T-helper 2 cell treated with Interferon-gamma antibody and Interleukin-4, amounts not matched to agents 5 μg/mL and 100 μg/mL, for 36 hours (primary cell): ENCODE measurements at regions not wholly inside any gene's neighbourhood (a gene's known extent, or its start where the extent isn't known, plus 50 kb on each side); places are given as distances from the start of the nearest gene placed in this dataset.

Experiments
- DNase-seq: peaks from one replicate; pipeline ENCODE4 v3.0.0; 2021; ENCODE audit warnings: low spot score
- H3K27ac Mint-ChIP-seq: one replicate; pipeline ENCODE4 v1.8.0; 2021; ENCODE audit warnings: mild to moderate bottlenecking, mixed read lengths
- H3K27me3 Mint-ChIP-seq: one replicate; pipeline ENCODE4 v1.8.0; 2021; ENCODE audit warnings: low read depth, mixed read lengths
- H3K36me3 Mint-ChIP-seq: one replicate; pipeline ENCODE4 v1.8.0; 2021; ENCODE audit warnings: low read depth, mixed read lengths
- H3K4me1 Mint-ChIP-seq: one replicate; pipeline ENCODE4 v1.8.0; 2021; ENCODE audit warnings: low read depth, mixed read lengths
- H3K4me3 Mint-ChIP-seq: one replicate; pipeline ENCODE4 v1.8.0; 2022; ENCODE audit warnings: mild to moderate bottlenecking, moderate library complexity, mixed read lengths
- H3K9me3 Mint-ChIP-seq: one replicate; pipeline ENCODE4 v1.8.0; 2021; ENCODE audit warnings: mixed read lengths

GRCh38 chr11:28547321-28547741 lies 439.1 kb downstream of the METTL15 start:
- Mint-ChIP-seq H3K4me1 (no peaks in the 10 kb centered on the region), H3K9me3 (no peaks in the 10 kb centered on the region)

DNA sequence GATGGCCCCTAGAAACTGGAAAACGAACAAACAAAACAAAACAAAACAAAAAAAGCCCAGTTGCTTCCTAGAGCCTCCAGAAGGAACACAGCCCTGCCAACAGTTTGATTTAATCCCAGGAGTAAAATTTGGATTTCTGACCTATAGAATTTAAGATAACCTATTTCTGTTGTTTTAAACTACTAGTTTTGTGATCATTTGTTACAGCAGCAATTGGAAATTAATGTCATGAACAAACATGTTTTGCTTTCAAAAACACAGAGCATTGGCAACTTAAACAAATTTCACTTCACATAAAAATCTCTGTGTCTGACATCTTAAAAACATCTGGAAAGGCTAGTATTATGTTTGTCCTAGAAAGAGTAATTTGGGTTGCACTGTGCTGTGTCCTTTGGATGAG lies 437.3 kb downstream of the METTL15 start:
- no peaks in the 10 kb centered on the region for H3K27me3 Mint-ChIP-seq
- DNase-seq, result no peak
- no peak overlapping the region for H3K27ac Mint-ChIP-seq
- H3K4me1 Mint-ChIP-seq, result no peaks in the 10 kb centered on the region
- no peak overlapping the region for H3K4me3 Mint-ChIP-seq
- no peaks in the 10 kb centered on the region for H3K9me3 Mint-ChIP-seq
- H3K36me3 Mint-ChIP-seq, result no peaks in the 10 kb centered on the region

More at GRCh38 chr11:28547321-28547741, 439.1 kb downstream of the METTL15 start:
- Mint-ChIP-seq H3K27me3 (no peaks in the 10 kb centered on the region), H3K36me3 (no peaks in the 10 kb centered on the region), H3K27ac (no peak overlapping the region), H3K4me3 (no peak overlapping the region)
- DNase-seq, result no peak

GRCh38 chr11:28542561-28542960 lies 434.4 kb downstream of the METTL15 start:
- Mint-ChIP-seq H3K4me3 (no peak overlapping the region), H3K9me3 (no peaks in the 10 kb centered on the region), H3K27ac (no peak overlapping the region), H3K4me1 (no peaks in the 10 kb centered on the region), H3K36me3 (no peaks in the 10 kb centered on the region), H3K27me3 (no peaks in the 10 kb centered on the region)
- DNase-seq, result no peak

DNA sequence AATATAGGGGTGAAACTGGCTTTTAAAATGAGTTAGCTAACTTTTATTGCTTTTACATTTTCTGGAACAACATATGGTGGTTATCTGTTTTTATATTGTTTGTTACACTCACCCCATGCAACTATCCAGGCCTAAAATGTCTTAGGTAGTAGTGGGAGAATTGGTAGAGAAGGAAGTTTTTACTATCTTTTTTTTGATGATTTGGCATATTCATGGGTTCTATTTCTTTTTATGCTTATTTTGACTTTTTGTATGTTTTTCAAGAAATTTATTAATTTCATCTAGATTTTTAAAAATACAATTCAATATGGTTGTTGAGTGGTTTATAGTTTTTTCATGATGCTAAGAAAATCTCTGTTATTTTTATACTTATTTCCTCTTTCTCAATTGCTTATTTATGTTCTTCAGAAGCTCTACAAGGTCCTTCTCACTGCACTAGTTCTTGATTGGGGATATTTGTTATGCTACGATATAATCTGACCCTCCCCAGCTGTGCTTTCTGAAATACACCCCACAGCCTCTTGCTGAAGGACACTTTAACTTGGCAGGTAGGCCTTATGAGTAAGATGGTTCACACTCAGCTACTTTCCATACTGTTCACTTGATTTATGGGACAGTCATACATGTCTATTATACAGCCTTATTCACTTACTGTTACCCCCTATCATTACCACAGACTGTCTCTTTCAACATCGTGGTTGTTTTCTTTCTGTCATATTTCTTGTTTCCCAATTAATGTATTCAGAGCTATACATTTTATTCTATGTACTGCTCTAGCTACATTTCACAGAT lies 431.2 kb downstream of the METTL15 start:
- Mint-ChIP-seq H3K4me1 (no peaks in the 10 kb centered on the region), H3K4me3 (no peak overlapping the region), H3K27ac (no peak overlapping the region), H3K9me3 (no peaks in the 10 kb centered on the region), H3K27me3 (no peaks in the 10 kb centered on the region), H3K36me3 (no peaks in the 10 kb centered on the region)
- DNase-seq, result no peak

- Mint-ChIP-seq H3K27ac (no peak overlapping the region), H3K4me3 (no peak overlapping the region), H3K9me3 (no peaks in the 10 kb centered on the region), H3K36me3 (no peaks in the 10 kb centered on the region), H3K4me1 (no peaks in the 10 kb centered on the region), H3K27me3 (no peaks in the 10 kb centered on the region)
- DNase-seq, result no peak
These were observed 429.6 kb downstream of the METTL15 start for GRCh38 chr11:28537822-28538221.

DNA sequence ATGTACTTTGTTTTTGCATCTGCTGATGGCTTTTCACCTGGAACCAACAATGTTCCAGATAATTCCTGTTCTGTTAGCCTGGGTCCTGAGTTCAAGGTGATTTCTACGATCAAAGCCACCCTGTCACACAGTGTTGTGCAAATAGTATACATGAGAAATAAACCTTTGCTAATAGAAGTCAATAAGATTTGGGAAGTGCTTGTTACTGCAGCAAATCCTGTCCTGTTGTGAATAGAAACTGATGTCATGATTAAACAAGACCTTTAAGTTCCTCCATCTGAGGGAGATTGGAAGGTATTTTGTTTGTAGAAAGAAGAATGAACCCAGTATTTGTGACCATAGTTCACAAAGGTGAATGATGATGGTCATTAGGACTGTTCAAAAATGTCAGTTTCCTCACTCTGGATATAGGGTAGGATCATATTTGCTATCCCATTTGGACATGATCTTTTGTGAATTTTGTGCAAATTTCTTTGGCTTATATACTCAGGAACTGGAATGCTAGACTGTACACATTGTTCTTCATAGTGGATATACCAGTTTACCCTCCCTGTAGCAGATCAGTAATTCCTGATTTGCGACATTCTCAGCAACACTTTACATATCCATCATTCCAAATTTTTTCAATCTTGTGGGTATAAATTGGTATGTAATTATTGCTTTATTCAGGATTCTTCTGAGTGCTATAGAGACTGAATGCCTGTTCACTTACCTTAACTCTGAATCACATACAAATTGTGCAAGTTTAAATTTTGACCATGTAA lies 428.5 kb downstream of the METTL15 start:
- Mint-ChIP-seq H3K27ac (no peak overlapping the region), H3K4me3 (no peak overlapping the region), H3K4me1 (no peaks in the 10 kb centered on the region)

GRCh38 chr11:28535677-28536076 lies 427.5 kb downstream of the METTL15 start:
- no peak for DNase-seq
- no peaks in the 10 kb centered on the region for H3K9me3 Mint-ChIP-seq
- no peaks in the 10 kb centered on the region for H3K27me3 Mint-ChIP-seq
- no peak overlapping the region for H3K4me3 Mint-ChIP-seq
- H3K4me1 Mint-ChIP-seq, result no peaks in the 10 kb centered on the region
- H3K27ac Mint-ChIP-seq, result no peak overlapping the region
- H3K36me3 Mint-ChIP-seq, result no peaks in the 10 kb centered on the region

More for the DNA sequence above, 428.5 kb downstream of the METTL15 start:
- Mint-ChIP-seq H3K36me3 (no peaks in the 10 kb centered on the region), H3K9me3 (no peaks in the 10 kb centered on the region), H3K27me3 (no peaks in the 10 kb centered on the region)
- no peak for DNase-seq

DNA sequence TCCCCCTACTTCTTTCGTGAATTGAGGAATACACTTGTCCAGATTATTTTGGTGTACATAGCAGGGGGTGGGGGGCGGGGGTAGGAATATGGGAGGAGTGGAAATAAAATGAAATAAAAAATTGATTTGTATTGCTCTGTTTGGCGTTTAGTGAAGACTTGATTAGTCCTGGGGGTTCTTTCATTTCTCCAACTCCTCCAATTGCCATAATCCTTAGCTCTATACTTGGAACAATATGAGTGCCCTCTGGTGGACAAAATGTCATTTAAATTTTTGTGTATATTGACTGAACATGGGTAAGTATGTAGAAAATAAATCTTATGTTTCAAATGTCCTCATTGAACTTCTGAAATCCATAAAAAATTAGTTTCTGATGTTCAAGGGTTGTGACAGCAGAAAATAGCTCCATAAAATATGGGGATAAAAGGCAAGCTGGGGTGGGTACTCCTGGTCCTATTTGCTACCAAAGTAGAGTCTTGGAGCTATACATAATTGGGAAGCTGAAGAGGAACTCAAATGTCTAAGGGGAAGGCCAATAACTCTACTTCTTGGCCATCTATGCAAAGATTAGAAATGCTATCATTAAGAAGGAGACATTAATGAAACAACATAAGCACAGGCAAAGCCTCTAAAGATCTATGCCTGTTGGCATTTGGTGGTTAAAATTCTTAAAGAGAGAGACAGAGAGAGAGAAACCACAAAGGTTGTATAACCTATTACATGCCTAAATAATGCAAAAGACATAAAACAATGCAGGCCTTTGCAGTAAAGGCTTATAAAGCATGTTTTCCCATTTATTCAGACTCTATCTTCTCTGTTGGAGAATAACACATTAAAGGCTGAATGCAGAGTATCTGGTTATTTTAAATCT lies 421.6 kb downstream of the METTL15 start:
- Mint-ChIP-seq H3K4me1 (no peaks in the 10 kb centered on the region), H3K9me3 (peaks cover 16% of the 10 kb centered on the region), H3K27ac (no peak overlapping the region), H3K4me3 (no peak overlapping the region), H3K36me3 (no peaks in the 10 kb centered on the region), H3K27me3 (no peaks in the 10 kb centered on the region)
- DNase-seq, result no peak

DNA sequence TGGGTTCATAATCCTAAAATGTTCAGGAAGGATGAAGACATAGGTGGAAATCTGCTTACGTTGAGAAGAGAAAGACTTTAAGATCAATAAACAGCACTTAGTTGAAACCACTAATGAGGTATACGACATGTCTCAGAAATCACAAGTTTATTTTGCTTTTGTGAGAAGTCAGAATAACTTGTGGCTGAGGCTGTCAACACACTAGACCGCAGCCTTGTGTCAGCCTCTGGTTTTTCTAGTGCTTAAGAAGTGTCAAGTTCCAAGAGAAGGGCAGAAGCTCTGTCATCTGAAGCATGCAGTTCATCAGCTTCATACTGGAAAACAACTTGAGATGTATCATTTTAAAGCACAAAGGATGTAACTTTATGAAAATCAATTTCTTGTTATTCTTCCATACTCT lies 420.9 kb downstream of the METTL15 start:
- no peaks in the 10 kb centered on the region for H3K4me1 Mint-ChIP-seq
- H3K9me3 Mint-ChIP-seq, result peaks cover 21% of the 10 kb centered on the region
- no peak overlapping the region for H3K4me3 Mint-ChIP-seq
- H3K27me3 Mint-ChIP-seq, result no peaks in the 10 kb centered on the region
- H3K36me3 Mint-ChIP-seq, result no peaks in the 10 kb centered on the region
- no peak overlapping the region for H3K27ac Mint-ChIP-seq
- DNase-seq, result no peak

DNA sequence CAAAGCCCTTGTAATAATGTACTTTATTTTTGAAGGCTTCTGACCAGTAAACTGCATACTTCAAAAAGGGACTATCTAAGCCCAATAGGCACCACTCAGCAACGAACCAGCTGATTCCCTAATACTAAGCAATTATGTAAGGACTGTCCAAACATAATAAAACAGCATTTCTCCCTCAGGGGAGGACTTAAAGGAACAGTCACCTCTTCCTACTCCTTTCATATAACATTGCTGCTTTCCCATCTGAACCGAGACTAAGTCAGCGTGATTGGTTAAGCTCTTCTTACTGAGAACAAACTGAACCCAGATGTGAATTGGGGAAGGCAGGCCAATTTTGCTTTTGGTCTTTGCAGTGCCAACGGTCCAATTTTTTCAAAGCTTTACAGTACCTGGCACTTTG lies 420.0 kb downstream of the METTL15 start:
- Mint-ChIP-seq H3K27ac (no peak overlapping the region), H3K4me3 (no peak overlapping the region), H3K4me1 (no peaks in the 10 kb centered on the region), H3K36me3 (no peaks in the 10 kb centered on the region), H3K27me3 (no peaks in the 10 kb centered on the region), H3K9me3 (peaks cover 26% of the 10 kb centered on the region)
- DNase-seq, result no peak

GRCh38 chr11:28526406-28526751 lies 418.2 kb downstream of the METTL15 start:
- Mint-ChIP-seq H3K4me3 (no peak overlapping the region), H3K27me3 (no peaks in the 10 kb centered on the region), H3K4me1 (no peaks in the 10 kb centered on the region), H3K36me3 (no peaks in the 10 kb centered on the region), H3K9me3 (peaks cover 26% of the 10 kb centered on the region), H3K27ac (no peak overlapping the region)
- no peak for DNase-seq

DNA sequence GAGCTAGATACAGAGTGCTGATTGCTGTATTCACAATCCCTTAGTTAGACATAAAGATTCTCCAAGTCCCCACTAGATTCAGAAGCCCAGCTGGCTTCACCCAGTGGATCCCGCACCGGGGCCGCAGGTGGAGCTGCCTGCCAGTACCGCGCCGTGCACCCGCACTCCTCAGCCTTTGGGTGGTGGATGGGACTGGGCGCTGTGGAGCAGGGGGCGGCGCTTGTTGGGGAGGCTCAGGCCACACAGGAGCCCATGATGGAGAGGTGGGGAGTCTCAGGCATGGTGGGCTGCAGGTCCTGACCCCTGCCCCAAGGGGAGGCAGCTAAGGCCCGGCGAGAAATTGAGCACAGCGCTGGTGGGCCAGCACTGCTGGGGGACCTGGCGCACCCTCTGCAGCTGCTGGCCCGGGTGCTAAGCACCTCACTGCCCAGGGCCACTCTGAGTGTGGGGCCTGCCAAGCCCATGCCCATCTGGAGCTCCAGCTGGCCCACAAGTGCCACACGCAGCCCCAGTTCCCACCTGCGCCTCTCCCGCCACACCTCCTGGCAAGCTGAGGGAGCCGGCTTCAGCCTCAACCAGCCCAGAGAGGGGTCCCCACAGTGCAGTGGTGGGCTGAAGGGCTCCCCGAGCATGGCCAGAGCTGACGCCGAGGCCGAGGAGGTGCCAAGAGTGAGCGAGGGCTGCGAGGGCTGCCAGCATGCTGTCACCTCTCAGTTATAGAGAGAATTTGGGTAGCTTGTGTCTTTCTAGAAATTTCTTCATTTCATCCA lies 417.6 kb downstream of the METTL15 start:
- H3K4me3 Mint-ChIP-seq, result no peak overlapping the region
- H3K27ac Mint-ChIP-seq, result no peak overlapping the region
- DNase-seq, result no peak
- peaks cover 26% of the 10 kb centered on the region for H3K9me3 Mint-ChIP-seq
- H3K4me1 Mint-ChIP-seq, result no peaks in the 10 kb centered on the region
- H3K27me3 Mint-ChIP-seq, result no peaks in the 10 kb centered on the region
- no peaks in the 10 kb centered on the region for H3K36me3 Mint-ChIP-seq

GRCh38 chr11:28524098-28524497 lies 415.9 kb downstream of the METTL15 start:
- no peak overlapping the region for H3K4me3 Mint-ChIP-seq
- no peaks in the 10 kb centered on the region for H3K27me3 Mint-ChIP-seq
- H3K4me1 Mint-ChIP-seq, result no peaks in the 10 kb centered on the region
- no peak overlapping the region for H3K27ac Mint-ChIP-seq
- H3K36me3 Mint-ChIP-seq, result no peaks in the 10 kb centered on the region
- no peak for DNase-seq
- H3K9me3 Mint-ChIP-seq, result peaks cover 26% of the 10 kb centered on the region
